ENCODE measurements at regions not wholly inside any gene's neighbourhood (a gene's known extent, or its start where the extent isn't known, plus 50 kb on each side); places are given as distances from the start of the nearest gene placed in this dataset.
A peak's percentile ranks its signal among the peaks of the same experiment; 100 is the strongest.

DNA sequence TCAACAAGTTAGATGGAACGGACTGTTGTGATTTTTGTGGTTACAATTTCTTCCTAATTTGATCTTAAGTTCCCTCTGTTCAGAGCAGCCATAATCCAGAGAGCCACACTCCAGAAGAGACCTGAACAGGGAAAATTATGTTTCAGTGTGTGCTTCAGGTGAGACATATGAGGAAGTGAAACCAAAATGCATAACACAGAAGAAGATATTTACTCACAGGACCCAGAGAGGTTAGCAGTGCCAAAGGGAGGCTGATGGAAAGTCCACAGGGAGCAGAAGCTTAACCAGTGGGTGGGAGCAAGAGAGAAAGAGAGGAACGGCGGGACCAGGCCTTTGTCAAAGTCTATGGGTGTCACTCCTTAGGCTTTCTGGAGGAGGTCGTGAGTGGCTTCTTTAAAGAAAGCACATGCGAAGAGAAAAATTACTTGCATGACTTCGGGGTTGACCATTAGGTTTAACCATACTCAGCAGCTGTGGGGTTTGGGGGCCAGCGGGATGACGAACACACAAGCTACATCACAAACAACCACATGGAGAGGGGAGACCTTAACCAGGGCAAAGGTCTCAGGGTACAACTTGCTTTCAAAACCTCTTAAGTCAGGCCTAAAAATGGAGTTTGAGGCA, 141.4 kb downstream of the MED10 start:
- no peak overlapping the region for H2BK15ac ChIP-seq (ENCODE audit: low read length)
- H3K14ac ChIP-seq (ENCODE audit: insufficient read length), result no peak overlapping the region
- no peaks in the 10 kb centered on the region for H3K27me3 ChIP-seq (replicated peaks in 1 of 4; ENCODE audit: control insufficient read depth in 3 of 4, extremely low read depth in 1 of 4, insufficient read depth in 3 of 4, low read length in 3 of 4)
- no peak overlapping the region for H2AK5ac ChIP-seq (ENCODE audit: low read depth, low read length)
- peak in 1 of 2 experiments; percentile 10 for DNase-seq (ENCODE audit: low read depth in 1 of 2, low spot score in 2 of 2)
- no peaks in the 10 kb centered on the region for H3K9me3 ChIP-seq (ENCODE audit: insufficient read depth in 2 of 2, low read depth in 1 of 2, low read length in 1 of 2)
- no peak for TF ChIP-seq CREB1 (IDR thresholded peaks at IDR 0.05)
- TF ChIP-seq, protein P1, sequence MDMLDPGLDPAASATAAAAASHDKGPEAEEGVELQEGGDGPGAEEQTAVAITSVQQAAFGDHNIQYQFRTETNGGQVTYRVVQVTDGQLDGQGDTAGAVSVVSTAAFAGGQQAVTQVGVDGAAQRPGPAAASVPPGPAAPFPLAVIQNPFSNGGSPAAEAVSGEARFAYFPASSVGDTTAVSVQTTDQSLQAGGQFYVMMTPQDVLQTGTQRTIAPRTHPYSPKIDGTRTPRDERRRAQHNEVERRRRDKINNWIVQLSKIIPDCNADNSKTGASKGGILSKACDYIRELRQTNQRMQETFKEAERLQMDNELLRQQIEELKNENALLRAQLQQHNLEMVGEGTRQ (IDR thresholded peaks at IDR 0.05; ENCODE audit: low read length), result no peak
- no peak for TF ChIP-seq SIX5 (IDR thresholded peaks at IDR 0.05; ENCODE audit: low read depth, low read length)
- no peak for TF ChIP-seq KDM5A (IDR thresholded peaks at IDR 0.05; ENCODE audit: low read length)
- no peak for TF ChIP-seq YY1 (IDR thresholded peaks at IDR 0.05; ENCODE audit: low read depth, low read length)
- no peak for TF ChIP-seq HDAC2 (IDR thresholded peaks at IDR 0.05; ENCODE audit: borderline replicate concordance in 1 of 2, low read depth in 2 of 2, low read length in 2 of 2)
- no peak for TF ChIP-seq CBX5 (IDR thresholded peaks at IDR 0.05; ENCODE audit: low read depth, low read length)
- peaks cover 2% of the 10 kb centered on the region; the same call in 1 of the 2 replicates for H3K23me2 ChIP-seq (ENCODE audit: low read depth, low read length)
- H3K79me1 ChIP-seq (ENCODE audit: low read depth, low read length), result no peaks in the 10 kb centered on the region
- H2BK5ac ChIP-seq (ENCODE audit: low read depth, low read length), result no peak overlapping the region
- H3K4me2 ChIP-seq (ENCODE audit: insufficient read depth in 1 of 2, low read depth in 2 of 2, low read length in 2 of 2), result no peak overlapping the region
- peak overlapping the region; percentile 13; the same call in 1 of the 2 replicates for H2AFZ ChIP-seq (ENCODE audit: low read length)
- no peak overlapping the region for H4K91ac ChIP-seq (replicated peaks; ENCODE audit: insufficient read length, low read length)
- no peak overlapping the region for H2BK120ac ChIP-seq (replicated peaks; ENCODE audit: low read depth, low read length)
- H3K4ac ChIP-seq (replicated peaks; ENCODE audit: insufficient read length, low read depth, low read length), result no peak overlapping the region
- H3K4me3 ChIP-seq (ENCODE audit: extremely low read depth in 1 of 4, insufficient read depth in 2 of 4, low read depth in 3 of 4, low read length in 4 of 4), result no peak overlapping the region
- no peaks in the 10 kb centered on the region for H4K20me1 ChIP-seq (replicated peaks in 1 of 2; ENCODE audit: control insufficient read depth in 1 of 2, insufficient read depth in 2 of 2, low read length in 2 of 2)
- no peak overlapping the region for H2BK12ac ChIP-seq (ENCODE audit: low read depth, low read length)
- no peak overlapping the region for H3K27ac ChIP-seq (ENCODE audit: low read depth, low read length)
- FAIRE-seq, result no peak
- H3K36me3 ChIP-seq (ENCODE audit: control insufficient read depth in 2 of 4, insufficient read depth in 4 of 4, low read length in 3 of 4), result no peaks in the 10 kb centered on the region
- H4K8ac ChIP-seq (ENCODE audit: extremely low read depth, insufficient read depth, low read length), result no peak overlapping the region
- H3K79me2 ChIP-seq (ENCODE audit: control insufficient read depth in 1 of 2, insufficient read depth in 2 of 2, low read length in 2 of 2), result no peaks in the 10 kb centered on the region
- ChIA-PET POLR2A (ENCODE audit: partially characterized antibody) (no interaction called here), CTCF (ENCODE audit: partially characterized antibody) (no interaction called here)
- no peak overlapping the region for H4K5ac ChIP-seq (ENCODE audit: insufficient read length, low read depth, low read length)
- no peak overlapping the region for H3K23ac ChIP-seq (ENCODE audit: insufficient read length)
- no peaks in the 10 kb centered on the region for H3K4me1 ChIP-seq (replicated peaks in 1 of 4; ENCODE audit: control insufficient read depth in 3 of 4, insufficient read depth in 4 of 4, low read length in 3 of 4)
- no peak overlapping the region for H3K9ac ChIP-seq (replicated peaks in 1 of 4; ENCODE audit: extremely low read depth in 1 of 4, low read depth in 3 of 4, low read length in 3 of 4)
- H3K56ac ChIP-seq (replicated peaks; ENCODE audit: insufficient read length, low read depth, low read length), result no peak overlapping the region
- no peak overlapping the region for H2BK20ac ChIP-seq (ENCODE audit: low read length)
- 91% methylated on average over 8 of the region's 8 CpGs; no CpG with 5 or more reads in 1 of the 2 experiments for WGBS, 2 experiments (ENCODE audit: extremely low coverage in 1 of 2, insufficient coverage in 1 of 2, insufficient read length in 1 of 2, insufficient replicate concordance in 2 of 2, low coverage in 1 of 2, low lambda C conversion rate in 2 of 2, missing lambda C conversion rate in 1 of 2)
- H3K18ac ChIP-seq (ENCODE audit: extremely low read depth, low read length), result no peak overlapping the region

Data from H1 (cell line).